SK-N-SH (cell line): ENCODE measurements at regions not wholly inside any gene's neighbourhood (a gene's known extent, or its start where the extent isn't known, plus 50 kb on each side); places are given as distances from the start of the nearest gene placed in this dataset.

ENCODE experiments used
- EP300 ChIP-seq, 2 experiments: IDR thresholded peaks; 2 replicates each; pipeline versions ENCODE4 v1.4.0 to v1.6.1; 2012; ENCODE audit warnings: borderline replicate concordance in 1 of 2, low read depth in 1 of 2, low read length in 1 of 2
- MXI1 ChIP-seq: IDR thresholded peaks from 2 replicates; pipeline ENCODE4 v1.6.1; 2012; ENCODE audit warnings: mild to moderate bottlenecking, low read depth, low read length, improper control_type of control experiment

GRCh38 chr22:48333323-48333763, 1494.3 kb downstream of the BRD1 start:
- TF ChIP-seq MXI1 (no peak), EP300 (IDR thresholded peaks at IDR 0.05; ENCODE audit: borderline replicate concordance in 1 of 2, low read depth in 1 of 2, low read length in 1 of 2) (no peak)
